GM20431 (cell line): ENCODE measurements at regions not wholly inside any gene's neighbourhood (a gene's known extent, or its start where the extent isn't known, plus 50 kb on each side); places are given as distances from the start of the nearest gene placed in this dataset.

Source experiments
- in situ Hi-C: fragments of 300-500 bp; cut with MseI, MboI; formaldehyde crosslinking; loops from one replicate; pipeline ENCODE4 v1.15.0; 2020; ENCODE audit warnings: low sequenced_read_pairs; ENCODE audit not compliant: unreplicated experiment

- in situ Hi-C loops = loop anchor here (10.0 kb wide), 2 partner anchors 52 to 172 kb away; no protein-coding TSS in a partner anchor
Observed at GRCh38 chr13:99436686-99437416, 64.4 kb upstream of the TM9SF2 start.

- in situ Hi-C loops = loop anchor here (10.0 kb wide), 2 partner anchors 54 to 174 kb away; no protein-coding TSS in a partner anchor
Observed at GRCh38 chr13:99439048-99439447, 62.2 kb upstream of the TM9SF2 start.

GRCh38 chr13:99439850-99440604 is 61.2 kb upstream of the TM9SF2 start:
- in situ Hi-C loops = loop anchor here (10.0 kb wide), 2 partner anchors 55 to 175 kb away; no protein-coding TSS in a partner anchor

- in situ Hi-C loops = no loop called here
Observed at GRCh38 chr13:99442273-99442895, 58.9 kb upstream of the TM9SF2 start.

GRCh38 chr13:99446242-99446641 is 55.0 kb upstream of the TM9SF2 start:
- in situ Hi-C loops = no loop called here

GRCh38 chr13:99448546-99448945 is 52.7 kb upstream of the TM9SF2 start:
- in situ Hi-C loops = no loop called here

GRCh38 chr13:99450416-99450815 is 50.9 kb upstream of the TM9SF2 start:
- in situ Hi-C loops = no loop called here
